ENCODE measurements at regions not wholly inside any gene's neighbourhood (a gene's known extent, or its start where the extent isn't known, plus 50 kb on each side); places are given as distances from the start of the nearest gene placed in this dataset.

DNA sequence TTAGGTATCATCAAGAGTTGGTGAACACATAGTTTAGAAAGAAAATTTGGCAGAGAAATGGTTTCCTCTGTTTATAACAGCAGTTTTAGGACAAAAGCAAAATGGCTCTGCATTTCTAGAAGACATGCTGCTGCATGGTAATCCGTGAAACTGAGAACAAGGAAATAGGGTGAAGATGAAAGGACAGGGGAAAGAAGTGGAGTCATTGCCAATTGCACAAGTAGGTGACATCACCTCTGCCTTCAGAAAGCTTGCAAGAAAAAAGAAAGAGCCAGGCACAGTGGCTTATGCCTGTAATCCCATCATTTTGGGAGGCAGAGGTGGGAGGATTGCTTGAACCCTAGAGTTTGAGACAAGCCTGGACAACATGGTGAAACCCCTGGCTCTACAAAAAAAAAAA is 217.6 kb downstream of the LMX1A start:
- Histone ChIP-seq H3K4me1 (ENCODE audit: control insufficient read depth, low read length) (no peaks in the 10 kb centered on the region), H3K27ac (ENCODE audit: low read depth, low read length) (no peak overlapping the region), H4K20me1 (ENCODE audit: control insufficient read depth, insufficient read depth, low read depth, low read length) (no peaks in the 10 kb centered on the region), H3K4me3 (ENCODE audit: low read length) (no peak overlapping the region), H3K9me2 (replicated peaks; ENCODE audit: control insufficient read depth, low read length) (no peaks in the 10 kb centered on the region), H3K27me3 (ENCODE audit: control insufficient read depth, low read length) (no peaks in the 10 kb centered on the region), H3F3A (ENCODE audit: control insufficient read depth, insufficient read depth) (no peaks in the 10 kb centered on the region), H3K36me3 (ENCODE audit: control insufficient read depth, low read length) (no peaks in the 10 kb centered on the region), H3K79me2 (ENCODE audit: control insufficient read depth, low read length) (no peaks in the 10 kb centered on the region), H3K4me2 (ENCODE audit: low read length) (no peak overlapping the region), H3K9me3 (ENCODE audit: control insufficient read depth, insufficient read depth, low read length) (no peaks in the 10 kb centered on the region)
- no peak for TF ChIP-seq EZH2phosphoT487 (IDR thresholded peaks at IDR 0.05; ENCODE audit: borderline replicate concordance, low read length)
- no peak for TF ChIP-seq CTCF (IDR thresholded peaks at IDR 0.05; ENCODE audit: low read depth, low read length, poor library complexity, severe bottlenecking)

- Histone ChIP-seq H4K20me1 (ENCODE audit: control insufficient read depth, insufficient read depth, low read depth, low read length) (no peaks in the 10 kb centered on the region), H3K27me3 (ENCODE audit: control insufficient read depth, low read length) (no peaks in the 10 kb centered on the region), H3K4me1 (ENCODE audit: control insufficient read depth, low read length) (no peaks in the 10 kb centered on the region), H3K9me3 (ENCODE audit: control insufficient read depth, insufficient read depth, low read length) (no peaks in the 10 kb centered on the region), H3K27ac (ENCODE audit: low read depth, low read length) (no peak overlapping the region), H3K79me2 (ENCODE audit: control insufficient read depth, low read length) (no peaks in the 10 kb centered on the region), H3F3A (ENCODE audit: control insufficient read depth, insufficient read depth) (no peaks in the 10 kb centered on the region), H3K4me3 (ENCODE audit: low read length) (no peak overlapping the region), H3K9me2 (replicated peaks; ENCODE audit: control insufficient read depth, low read length) (no peaks in the 10 kb centered on the region), H3K36me3 (ENCODE audit: control insufficient read depth, low read length) (no peaks in the 10 kb centered on the region), H3K4me2 (ENCODE audit: low read length) (no peak overlapping the region)
- no peak for TF ChIP-seq CTCF (IDR thresholded peaks at IDR 0.05; ENCODE audit: low read depth, low read length, poor library complexity, severe bottlenecking)
- no peak for TF ChIP-seq EZH2phosphoT487 (IDR thresholded peaks at IDR 0.05; ENCODE audit: borderline replicate concordance, low read length)
Measured at GRCh38 chr1:165137551-165138316, 218.8 kb downstream of the LMX1A start.

DNA sequence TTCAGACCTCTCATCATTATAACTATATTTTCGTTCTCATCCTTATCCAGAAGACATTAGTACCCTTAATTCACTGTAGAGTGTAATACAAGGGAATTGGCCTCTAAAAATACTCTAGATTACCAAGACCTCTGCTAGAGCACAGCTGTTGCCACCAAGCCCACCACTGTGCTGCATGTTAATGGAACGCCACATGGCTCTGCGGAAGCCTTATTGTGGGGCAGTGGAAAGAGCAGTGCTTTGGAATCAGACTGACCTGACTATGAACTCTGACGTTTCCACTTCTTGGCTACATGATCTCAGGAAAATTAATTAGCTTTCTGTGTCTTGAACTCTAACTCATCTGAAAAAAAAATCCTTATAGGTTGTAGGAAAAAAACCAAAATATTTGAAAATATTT is 222.1 kb downstream of the LMX1A start:
- H3K4me1 ChIP-seq (ENCODE audit: control insufficient read depth, low read length): no peaks in the 10 kb centered on the region

More for the DNA sequence above, 222.1 kb downstream of the LMX1A start:
- Histone ChIP-seq H3F3A (ENCODE audit: control insufficient read depth, insufficient read depth) (no peaks in the 10 kb centered on the region), H3K36me3 (ENCODE audit: control insufficient read depth, low read length) (no peaks in the 10 kb centered on the region), H3K27me3 (ENCODE audit: control insufficient read depth, low read length) (no peaks in the 10 kb centered on the region), H3K79me2 (ENCODE audit: control insufficient read depth, low read length) (no peaks in the 10 kb centered on the region), H4K20me1 (ENCODE audit: control insufficient read depth, insufficient read depth, low read depth, low read length) (no peaks in the 10 kb centered on the region), H3K27ac (ENCODE audit: low read depth, low read length) (no peak overlapping the region), H3K4me2 (ENCODE audit: low read length) (no peak overlapping the region), H3K9me3 (ENCODE audit: control insufficient read depth, insufficient read depth, low read length) (no peaks in the 10 kb centered on the region), H3K4me3 (ENCODE audit: low read length) (no peak overlapping the region), H3K9me2 (replicated peaks; ENCODE audit: control insufficient read depth, low read length) (no peaks in the 10 kb centered on the region)
- TF ChIP-seq CTCF (IDR thresholded peaks at IDR 0.05; ENCODE audit: low read depth, low read length, poor library complexity, severe bottlenecking): no peak
- TF ChIP-seq EZH2phosphoT487 (IDR thresholded peaks at IDR 0.05; ENCODE audit: borderline replicate concordance, low read length): no peak
